MM.1S (cell line): ENCODE measurements at regions not wholly inside any gene's neighbourhood (a gene's known extent, or its start where the extent isn't known, plus 50 kb on each side); places are given as distances from the start of the nearest gene placed in this dataset.

Experiments used
- DNase-seq: peaks from one replicate; pipeline ENCODE4 v3.0.0-alpha.2; 2015
- H2AFZ ChIP-seq: fragments of 300-600 bp; sonication (generic); 2 replicates; pipeline ENCODE4 v1.6.0; 2016; ENCODE audit warnings: antibody characterized with exemption, low read length
- H3F3A ChIP-seq: fragments of 300-600 bp; sonication (generic); 2 replicates; pipeline ENCODE4 v1.6.1; 2016; ENCODE audit warnings: mild to moderate bottlenecking, antibody characterized with exemption, low read length, moderate library complexity, mixed read lengths; ENCODE audit not compliant: insufficient read depth
- H3K27ac ChIP-seq: fragments of 300-600 bp; sonication (generic); 2 replicates; pipeline ENCODE4 v1.5.1; 2016; ENCODE audit warnings: mild to moderate bottlenecking, low read length
- H3K27me3 ChIP-seq: fragments of 300-600 bp; sonication (generic); replicated peaks from 2 replicates; pipeline ENCODE4 v1.6.0; 2016; ENCODE audit warnings: low read length; ENCODE audit not compliant: insufficient read depth
- H3K36me3 ChIP-seq: fragments of 300-600 bp; sonication (generic); replicated peaks from 2 replicates; pipeline ENCODE4 v1.6.1; 2016; ENCODE audit warnings: mild to moderate bottlenecking, low read length, mixed read lengths; ENCODE audit not compliant: insufficient read depth
- H3K4me1 ChIP-seq: fragments of 300-600 bp; sonication (generic); 2 replicates; pipeline ENCODE4 v1.6.1; 2016; ENCODE audit warnings: low read length, mixed read lengths
- H3K4me2 ChIP-seq: fragments of 300-600 bp; sonication (generic); 2 replicates; pipeline ENCODE4 v1.6.0; 2016; ENCODE audit warnings: low read depth, low read length
- H3K4me3 ChIP-seq: fragments of 300-600 bp; sonication (generic); 2 replicates; pipeline ENCODE4 v1.5.1; 2016; ENCODE audit warnings: low read length, mixed read lengths
- H3K79me2 ChIP-seq: fragments of 300-600 bp; sonication (generic); 2 replicates; pipeline ENCODE4 v1.6.1; 2016; ENCODE audit warnings: mixed run types, low read length, mixed read lengths
- H3K9ac ChIP-seq: fragments of 300-600 bp; sonication (generic); 2 replicates; pipeline ENCODE4 v1.6.1; 2016; ENCODE audit warnings: low read length, mixed read lengths
- H3K9me2 ChIP-seq: fragments of 300-600 bp; sonication (generic); replicated peaks from 2 replicates; pipeline ENCODE4 v1.6.1; 2016; ENCODE audit warnings: mild to moderate bottlenecking, low read length, mixed read lengths; ENCODE audit not compliant: insufficient read depth
- H3K9me3 ChIP-seq: fragments of 300-600 bp; sonication (generic); replicated peaks from 2 replicates; pipeline ENCODE4 v1.6.1; 2016; ENCODE audit warnings: mild to moderate bottlenecking, low read length, mixed read lengths; ENCODE audit not compliant: insufficient read depth
- H4K20me1 ChIP-seq: fragments of 300-600 bp; sonication (generic); 2 replicates; pipeline ENCODE4 v1.6.1; 2016; ENCODE audit warnings: mild to moderate bottlenecking, low read length, moderate library complexity, mixed read lengths; ENCODE audit not compliant: insufficient read depth
- CTCF ChIP-seq: fragments of 300-600 bp; sonication (generic); IDR thresholded peaks from 2 replicates; pipeline ENCODE4 v1.5.1; 2016; ENCODE audit warnings: antibody characterized with exemption, low read length, mixed read lengths
- EZH2 ChIP-seq: fragments of 300-600 bp; sonication (generic); optimal IDR thresholded peaks from 2 replicates; pipeline ENCODE3; 2017; ENCODE audit warnings: low read depth, mild to moderate bottlenecking, antibody characterized with exemption, low read length, mixed read lengths
- EZH2phosphoT487 ChIP-seq: fragments of 300-600 bp; sonication (generic); IDR thresholded peaks from 2 replicates; pipeline ENCODE4 v1.6.1; 2018; ENCODE audit warnings: antibody characterized with exemption, low read length

DNA sequence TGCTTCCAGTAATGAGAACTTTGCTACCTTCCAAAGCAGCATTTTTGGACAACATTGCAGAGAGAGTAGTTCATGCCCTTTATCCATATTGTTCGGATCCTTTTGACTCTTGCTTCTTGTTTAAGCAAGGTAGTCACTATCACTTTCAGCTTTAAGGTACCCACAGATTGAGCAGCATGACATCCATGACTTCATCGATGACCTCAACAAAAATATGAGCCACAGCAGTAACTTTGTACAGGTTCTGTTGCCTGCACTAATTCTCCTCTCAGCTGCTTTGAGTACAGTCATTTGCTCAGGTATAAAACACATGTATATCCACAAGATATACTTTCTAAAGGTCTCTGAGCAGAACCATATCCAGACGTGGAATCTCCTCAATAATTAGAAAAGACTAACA lies 546.3 kb downstream of the SOX6 start:
- no peaks in the 10 kb centered on the region for H3K9me2 ChIP-seq
- H3K36me3 ChIP-seq = no peaks in the 10 kb centered on the region
- H3F3A ChIP-seq = no peaks in the 10 kb centered on the region
- no peaks in the 10 kb centered on the region for H3K4me1 ChIP-seq
- TF ChIP-seq EZH2phosphoT487 (no peak), EZH2 (no peak), CTCF (no peak)
- no peak overlapping the region for H3K9ac ChIP-seq
- H3K27ac ChIP-seq = no peak overlapping the region
- H3K27me3 ChIP-seq = no peaks in the 10 kb centered on the region
- H4K20me1 ChIP-seq = no peaks in the 10 kb centered on the region
- DNase-seq = no peak
- H3K9me3 ChIP-seq = no peaks in the 10 kb centered on the region
- no peak overlapping the region for H3K4me3 ChIP-seq
- H2AFZ ChIP-seq = no peak overlapping the region
- no peak overlapping the region for H3K4me2 ChIP-seq
- H3K79me2 ChIP-seq = no peaks in the 10 kb centered on the region

- TF ChIP-seq EZH2phosphoT487 (no peak), EZH2 (no peak), CTCF (no peak)
- DNase-seq = no peak
- no peaks in the 10 kb centered on the region for H3K27me3 ChIP-seq
- no peaks in the 10 kb centered on the region for H3K9me3 ChIP-seq
- H3K9me2 ChIP-seq = no peaks in the 10 kb centered on the region
- no peak overlapping the region for H2AFZ ChIP-seq
- no peaks in the 10 kb centered on the region for H4K20me1 ChIP-seq
- no peaks in the 10 kb centered on the region for H3K4me1 ChIP-seq
- H3K27ac ChIP-seq = no peak overlapping the region
- H3K79me2 ChIP-seq = no peaks in the 10 kb centered on the region
- no peaks in the 10 kb centered on the region for H3K36me3 ChIP-seq
- no peak overlapping the region for H3K9ac ChIP-seq
- H3F3A ChIP-seq = no peaks in the 10 kb centered on the region
- H3K4me2 ChIP-seq = no peak overlapping the region
- no peak overlapping the region for H3K4me3 ChIP-seq
Measured at GRCh38 chr11:15810525-15810924, 545.8 kb downstream of the SOX6 start.

GRCh38 chr11:15815246-15816195 lies 540.8 kb downstream of the SOX6 start:
- no peaks in the 10 kb centered on the region for H3K27me3 ChIP-seq

More at GRCh38 chr11:15815246-15816195, 540.8 kb downstream of the SOX6 start:
- Histone ChIP-seq H3K4me2 (no peak overlapping the region), H2AFZ (no peak overlapping the region), H3K79me2 (no peaks in the 10 kb centered on the region), H3F3A (no peaks in the 10 kb centered on the region), H3K4me1 (no peaks in the 10 kb centered on the region), H3K4me3 (no peak overlapping the region), H3K36me3 (no peaks in the 10 kb centered on the region), H3K9me3 (no peaks in the 10 kb centered on the region), H3K9ac (no peak overlapping the region), H3K27ac (no peak overlapping the region), H4K20me1 (no peaks in the 10 kb centered on the region), H3K9me2 (no peaks in the 10 kb centered on the region)
- TF ChIP-seq EZH2 = no peak
- no peak for TF ChIP-seq CTCF
- TF ChIP-seq EZH2phosphoT487 = no peak
- no peak for DNase-seq
